Daoy (cell line): ENCODE measurements at regions not wholly inside any gene's neighbourhood (a gene's known extent, or its start where the extent isn't known, plus 50 kb on each side); places are given as distances from the start of the nearest gene placed in this dataset.

ENCODE experiments used
- DNase-seq: peaks from one replicate; pipeline ENCODE4 v3.0.0-alpha.2; 2015; ENCODE audit warnings: low read depth

DNA sequence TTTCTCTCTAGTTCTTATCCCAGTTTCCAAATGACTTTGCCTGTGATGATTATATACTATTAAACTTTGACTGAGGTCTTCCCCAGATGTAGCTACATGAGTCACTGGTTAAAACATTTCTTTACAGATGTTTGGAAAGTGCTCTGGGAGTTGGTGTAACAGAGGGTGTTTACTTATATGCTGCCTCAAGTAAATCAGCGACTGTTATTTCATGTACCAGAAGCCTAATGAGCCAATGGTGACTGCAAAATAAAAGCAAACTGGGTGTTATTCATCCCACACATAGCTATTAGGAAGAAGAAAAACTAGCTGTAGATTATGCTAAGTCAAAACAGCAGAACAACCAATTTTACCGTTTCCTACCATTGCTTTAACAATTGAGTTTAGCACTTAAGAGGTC is 929.7 kb upstream of the SEMA6A start:
- DNase-seq: no peak

DNA sequence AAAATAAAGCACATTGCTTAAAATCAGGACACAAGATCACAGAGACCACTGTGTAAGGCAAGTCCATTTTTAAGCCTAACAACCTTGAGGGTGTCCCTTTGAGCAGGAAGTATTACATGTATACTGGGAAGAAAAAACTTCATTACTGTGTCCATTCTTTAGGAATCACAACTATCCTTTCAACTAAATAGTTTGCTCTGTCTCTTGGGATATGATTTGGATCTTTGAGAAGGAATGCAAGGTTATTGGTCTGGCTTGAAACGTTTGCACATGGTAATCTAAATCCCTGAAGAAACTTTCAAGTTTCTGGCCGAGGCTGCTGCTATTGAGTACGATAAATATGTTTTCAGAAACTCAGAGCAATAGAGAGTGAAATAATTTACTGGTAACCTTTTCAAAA is 923.0 kb upstream of the SEMA6A start:
- DNase-seq: no peak

DNA sequence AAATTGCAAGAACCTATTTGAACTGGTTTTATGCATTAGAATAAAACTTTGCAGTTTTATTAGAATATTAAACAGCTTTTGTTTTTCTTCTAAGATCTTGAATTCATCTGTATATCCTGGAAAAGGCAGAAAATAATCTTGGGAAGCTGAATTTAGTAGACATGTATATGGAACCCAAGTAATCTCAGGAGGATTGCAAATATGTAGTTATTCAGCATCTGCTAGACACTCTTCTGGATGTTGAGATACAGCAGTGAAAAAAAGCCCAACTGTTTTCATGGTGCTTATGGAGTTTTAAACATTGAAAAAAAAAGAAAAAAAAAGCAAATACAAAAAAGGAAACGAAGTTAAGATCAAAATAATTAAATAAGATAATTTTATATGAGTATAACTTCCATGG is 922.2 kb upstream of the SEMA6A start:
- DNase-seq: no peak

DNA sequence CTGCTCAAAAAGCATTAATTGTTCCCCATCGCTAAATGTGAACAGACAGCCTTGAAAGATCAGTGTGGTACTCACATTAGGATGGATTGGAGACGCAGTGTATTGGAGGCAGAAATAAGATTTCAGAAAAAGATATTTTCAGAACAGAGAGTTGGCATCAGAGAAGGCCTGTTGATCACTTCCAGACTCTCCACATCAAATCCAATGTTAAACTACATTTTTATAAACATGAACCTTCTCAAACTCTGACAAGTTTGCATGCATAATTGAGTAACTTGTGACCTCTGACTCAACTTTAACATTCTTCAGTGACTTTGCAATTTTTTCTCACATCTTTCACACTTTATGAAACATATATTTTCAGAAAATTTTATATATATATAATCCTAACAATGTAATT is 919.6 kb upstream of the SEMA6A start:
- DNase-seq: no peak

DNA sequence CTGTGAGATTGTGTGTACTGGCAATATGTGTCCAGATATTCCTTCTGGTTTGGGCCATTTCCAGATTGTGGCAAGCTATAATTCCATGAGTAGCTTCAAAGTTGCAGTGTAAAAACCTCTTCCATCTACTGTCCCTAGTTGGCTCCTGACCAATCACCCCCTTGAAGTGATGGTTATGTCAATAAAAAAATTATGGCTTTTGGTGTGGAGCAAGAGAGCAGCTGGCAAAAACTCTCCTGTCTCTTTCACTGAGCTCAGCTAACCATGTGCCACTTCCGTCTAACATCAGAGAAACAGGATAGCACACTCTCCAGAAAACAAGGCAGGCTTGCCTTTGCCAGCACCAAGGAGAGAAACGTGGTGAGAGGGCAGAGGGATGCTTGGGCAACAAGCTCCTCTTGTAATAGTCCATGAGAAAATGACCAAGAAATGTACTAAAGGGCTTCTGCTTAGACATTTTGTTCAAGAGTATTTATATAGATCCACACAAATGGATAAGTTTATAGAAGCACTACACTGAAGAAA is 914.4 kb upstream of the SEMA6A start:
- DNase-seq: no peak

DNA sequence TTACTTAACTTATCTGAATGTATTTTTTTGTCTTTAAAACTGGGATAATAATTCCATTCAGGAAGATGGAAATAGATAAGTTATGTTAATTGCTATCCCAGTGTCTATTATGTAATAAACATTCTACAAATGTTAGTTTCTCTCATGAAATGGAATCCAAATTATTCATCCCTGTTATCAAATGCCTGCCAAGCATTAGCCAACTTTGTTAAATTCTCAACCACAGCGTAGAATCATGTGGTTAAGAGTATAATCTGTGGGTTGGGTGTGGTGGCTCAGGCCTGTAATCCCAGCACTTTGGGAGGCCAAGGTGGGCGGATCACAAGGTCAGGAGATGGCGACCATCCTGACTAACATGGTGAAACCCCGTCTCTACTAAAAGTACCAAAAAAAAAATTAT is 912.9 kb upstream of the SEMA6A start:
- DNase-seq: no peak

DNA sequence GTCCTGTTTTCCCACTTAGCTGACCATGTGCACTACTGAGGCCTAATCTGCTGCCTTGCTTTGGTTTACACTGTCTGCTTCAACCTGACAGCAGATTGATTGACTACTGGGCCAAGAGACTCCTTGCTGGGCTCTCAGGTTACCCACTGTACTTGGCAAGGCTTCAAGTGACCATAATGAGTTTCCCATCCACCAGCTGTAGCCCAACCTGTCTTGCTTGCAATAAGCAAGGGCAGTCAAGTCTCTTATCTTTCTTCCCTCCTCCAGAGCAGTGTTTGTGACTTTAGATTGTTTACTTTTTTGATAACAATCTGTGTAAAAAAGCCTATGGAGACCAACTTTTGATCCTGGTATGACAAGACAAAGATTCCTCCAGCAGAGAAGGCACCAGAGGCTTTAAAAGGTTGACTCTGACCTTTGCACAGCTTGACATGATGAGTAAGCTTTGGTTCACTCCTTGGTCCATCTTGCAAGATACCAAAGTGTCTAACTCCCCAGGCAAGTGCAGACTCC is 912.3 kb upstream of the SEMA6A start:
- DNase-seq: no peak

DNA sequence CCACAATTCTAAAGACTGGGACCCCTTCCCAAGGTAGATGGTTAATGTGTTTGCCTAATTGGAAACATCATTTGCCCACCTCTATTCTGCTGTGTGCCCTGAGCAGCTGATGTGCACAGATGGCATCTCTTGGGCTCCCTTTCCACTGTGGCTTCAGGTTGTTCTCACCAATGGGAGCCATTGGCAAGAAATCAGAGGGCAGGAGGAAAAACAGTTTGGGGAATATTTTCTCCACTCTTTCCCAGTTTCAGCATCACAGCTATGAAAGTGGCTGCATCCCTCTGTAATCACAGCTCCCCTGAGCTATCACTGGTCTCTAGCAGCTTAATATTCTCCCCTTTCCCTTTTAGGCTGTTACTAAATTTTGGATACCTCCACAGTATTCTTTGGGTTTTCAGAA is 911.6 kb upstream of the SEMA6A start:
- no peak for DNase-seq

DNA sequence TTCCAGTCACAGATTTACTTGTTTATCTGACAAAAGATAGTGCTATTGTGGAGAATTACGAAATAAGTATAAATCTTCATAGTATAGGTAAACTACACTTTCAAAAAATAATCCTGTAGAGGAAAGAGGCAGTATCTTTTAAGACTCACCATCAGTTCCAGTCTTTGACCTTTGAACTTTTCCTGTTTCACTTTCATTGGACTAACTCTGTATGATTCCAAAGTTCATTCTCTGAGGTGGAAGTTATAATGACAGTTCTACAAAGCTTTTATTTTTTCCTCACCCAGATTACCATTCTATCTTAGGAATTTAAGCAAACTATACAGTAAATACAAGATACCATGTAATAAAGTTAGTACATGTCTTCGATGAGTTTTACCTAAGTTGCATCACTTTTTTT is 901.3 kb upstream of the SEMA6A start:
- no peak for DNase-seq

DNA sequence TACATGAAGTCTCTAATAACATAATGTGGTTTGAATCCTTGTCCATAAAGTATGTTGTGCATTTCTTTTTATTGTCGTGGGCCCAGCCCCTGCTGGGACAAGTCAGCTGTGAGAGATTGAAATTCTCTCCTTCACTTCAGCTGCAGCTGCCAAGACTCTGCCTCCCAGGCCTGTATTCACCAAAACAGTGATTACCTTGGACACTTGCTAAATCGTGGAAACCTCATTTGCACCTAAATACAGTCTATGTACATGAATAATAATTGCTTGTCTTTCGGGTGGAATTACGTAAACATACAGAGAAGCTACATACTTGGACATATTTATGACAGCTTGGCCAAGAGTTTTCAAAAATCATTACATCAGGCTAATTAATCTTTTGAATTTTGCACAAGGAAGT is 898.5 kb upstream of the SEMA6A start:
- DNase-seq: no peak

DNA sequence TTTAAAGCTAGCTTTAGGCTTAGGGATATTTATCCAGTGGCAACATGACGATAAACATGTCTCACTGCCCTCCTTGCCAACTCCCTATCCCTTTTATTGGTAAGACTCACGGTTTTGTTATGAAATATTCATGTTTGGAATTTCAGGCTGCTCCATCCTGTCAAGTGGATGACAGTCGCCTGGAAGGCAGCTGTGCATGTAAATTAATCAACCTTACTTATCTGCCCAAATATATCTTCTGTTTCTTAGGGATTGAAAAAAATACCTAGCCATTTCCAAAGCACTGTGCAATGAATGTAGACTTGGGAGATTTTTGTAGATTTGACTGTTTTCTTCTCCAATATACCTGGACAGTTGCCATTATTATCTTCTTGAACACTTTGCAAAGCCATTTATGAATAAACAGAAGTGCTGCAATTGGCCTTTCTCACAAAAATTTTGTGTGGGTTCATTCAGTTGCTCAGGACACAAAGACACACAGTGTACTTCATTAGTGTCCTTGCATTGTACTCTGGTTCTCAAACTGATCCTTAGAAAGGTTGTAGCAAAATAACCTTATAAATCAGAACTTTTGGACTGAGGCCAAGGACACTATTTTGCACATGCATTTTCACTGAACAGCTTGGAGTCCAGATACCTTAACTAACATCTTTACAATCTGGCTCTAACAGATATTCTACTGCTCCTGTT is 889.4 kb upstream of the SEMA6A start:
- no peak for DNase-seq

DNA sequence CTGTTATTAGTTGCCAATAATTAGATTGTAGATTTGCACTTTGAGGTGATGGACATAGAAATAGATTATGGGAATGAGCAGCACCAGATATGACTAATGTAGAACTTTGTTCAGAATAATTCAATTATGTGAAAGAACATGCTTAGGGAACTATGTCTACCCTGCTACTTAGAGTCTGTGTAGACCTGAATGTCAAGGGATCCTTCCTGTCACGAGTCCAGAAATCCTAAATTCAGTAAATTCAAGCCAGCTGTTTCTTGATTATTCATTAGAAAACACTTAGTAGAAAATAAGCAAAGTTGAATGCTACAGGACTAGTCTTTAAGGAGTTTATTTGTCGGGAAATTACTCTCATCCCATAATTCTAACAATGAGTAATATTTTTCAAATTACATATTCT is 887.3 kb upstream of the SEMA6A start:
- no peak for DNase-seq

DNA sequence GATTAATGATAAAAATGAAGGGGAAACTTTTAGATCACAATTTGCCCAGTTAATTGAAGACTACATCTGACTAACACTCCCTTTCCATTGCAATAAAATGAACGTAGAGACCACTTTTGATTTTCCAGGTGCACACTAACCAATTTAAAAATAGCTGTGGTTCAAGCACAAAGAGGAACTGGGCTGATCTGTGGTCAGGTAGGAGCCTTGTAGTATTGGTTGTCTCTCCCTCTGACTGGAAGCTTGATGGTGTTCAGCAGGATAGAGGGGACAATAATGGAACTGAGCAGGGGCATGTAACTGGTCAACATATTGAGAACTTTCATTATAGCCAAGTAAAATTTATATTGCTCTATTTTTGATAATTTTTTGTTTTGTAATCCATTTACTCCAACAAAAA is 886.8 kb upstream of the SEMA6A start:
- DNase-seq: no peak

DNA sequence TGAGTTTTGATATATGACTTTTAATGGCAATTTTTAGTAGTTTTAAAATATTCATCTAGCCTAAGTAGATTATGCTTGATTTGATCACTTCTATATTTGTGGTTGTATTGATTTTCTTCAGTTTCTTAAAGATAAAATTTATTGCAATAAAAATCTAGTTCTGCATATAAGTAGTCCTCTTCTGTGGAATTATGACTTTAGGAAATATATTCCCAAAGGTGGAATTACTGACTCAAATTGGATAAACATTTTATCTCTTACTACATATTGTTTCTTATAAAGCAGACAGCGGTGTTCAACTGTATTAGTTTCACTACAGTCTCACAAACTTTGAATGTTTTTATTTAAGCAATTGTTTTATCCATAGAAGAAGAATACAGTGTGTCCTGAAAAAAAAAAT is 883.0 kb upstream of the SEMA6A start:
- DNase-seq: no peak

DNA sequence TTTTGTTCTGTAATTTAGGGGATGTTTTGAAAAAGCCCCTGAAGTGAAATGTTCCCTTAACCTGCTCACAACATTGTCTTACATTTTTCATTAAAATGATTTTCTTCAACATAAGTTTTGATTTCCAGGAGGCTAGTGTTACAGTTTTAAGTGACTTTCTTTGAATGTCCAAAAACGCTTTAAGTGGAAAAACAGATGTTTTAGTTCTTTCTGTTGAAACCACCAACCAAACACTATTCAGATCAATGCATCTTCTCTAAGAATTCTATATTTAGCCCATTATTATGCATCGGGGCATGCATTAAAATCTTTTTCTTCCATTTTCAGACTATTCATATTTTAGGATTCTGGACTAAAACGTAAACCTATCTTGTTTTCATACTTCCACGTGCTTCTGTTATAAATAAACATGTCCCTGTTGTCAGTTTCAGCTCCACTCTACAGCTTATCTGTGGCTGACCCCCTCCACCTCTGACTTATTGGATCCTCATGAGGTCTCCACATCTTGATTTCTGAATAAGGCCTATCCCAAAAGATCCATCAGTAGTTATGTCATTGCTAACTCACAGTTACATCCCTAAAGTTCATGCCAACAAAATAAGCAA is 882.3 kb upstream of the SEMA6A start:
- DNase-seq: no peak

DNA sequence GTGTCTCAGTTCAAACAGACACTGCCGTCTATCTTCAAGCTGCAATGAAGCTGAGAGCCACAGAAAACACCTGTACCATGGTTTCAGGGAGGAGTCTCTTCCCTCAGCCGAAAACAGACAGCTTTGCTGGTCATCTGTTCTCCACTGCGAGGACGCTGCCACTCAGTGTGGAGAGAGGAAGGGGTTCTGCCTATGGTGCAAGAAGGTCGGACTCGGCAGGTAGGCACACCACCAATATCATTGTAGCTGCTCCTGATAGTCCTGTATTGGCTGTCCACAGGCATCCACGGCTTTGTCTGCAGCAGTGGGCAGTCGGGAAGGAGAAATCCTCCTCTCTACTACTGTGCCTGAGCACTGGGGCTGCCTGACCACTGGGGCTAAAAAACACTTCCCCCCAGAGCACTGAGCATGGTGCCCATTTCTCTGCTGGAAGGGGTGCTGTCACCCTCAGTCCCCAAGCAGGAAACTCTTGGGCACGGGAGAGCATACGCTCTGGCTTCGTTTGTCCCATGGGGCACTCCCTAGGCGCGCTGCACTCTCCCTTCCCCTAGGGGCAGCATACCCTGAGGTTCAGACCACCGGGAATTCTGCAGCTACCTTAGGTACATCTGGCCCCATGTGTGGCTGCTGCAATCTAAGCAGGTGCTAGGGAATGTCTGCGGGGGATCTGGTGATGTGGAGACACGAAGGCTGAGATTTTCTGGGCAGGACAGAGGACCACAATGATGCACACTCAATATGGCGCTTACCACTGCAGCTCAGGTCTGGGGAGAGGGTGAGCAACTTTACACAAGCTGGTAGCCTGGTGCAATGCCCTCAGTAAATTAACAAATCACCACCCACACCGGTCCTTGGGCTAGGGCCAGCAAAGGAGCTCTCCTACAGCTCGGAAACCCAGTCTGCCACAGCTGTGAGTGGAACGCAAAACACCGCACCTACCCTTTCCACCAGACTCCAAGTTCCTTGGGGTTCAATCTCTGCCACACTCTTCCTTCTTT is 880.9 kb upstream of the SEMA6A start:
- DNase-seq: no peak

DNA sequence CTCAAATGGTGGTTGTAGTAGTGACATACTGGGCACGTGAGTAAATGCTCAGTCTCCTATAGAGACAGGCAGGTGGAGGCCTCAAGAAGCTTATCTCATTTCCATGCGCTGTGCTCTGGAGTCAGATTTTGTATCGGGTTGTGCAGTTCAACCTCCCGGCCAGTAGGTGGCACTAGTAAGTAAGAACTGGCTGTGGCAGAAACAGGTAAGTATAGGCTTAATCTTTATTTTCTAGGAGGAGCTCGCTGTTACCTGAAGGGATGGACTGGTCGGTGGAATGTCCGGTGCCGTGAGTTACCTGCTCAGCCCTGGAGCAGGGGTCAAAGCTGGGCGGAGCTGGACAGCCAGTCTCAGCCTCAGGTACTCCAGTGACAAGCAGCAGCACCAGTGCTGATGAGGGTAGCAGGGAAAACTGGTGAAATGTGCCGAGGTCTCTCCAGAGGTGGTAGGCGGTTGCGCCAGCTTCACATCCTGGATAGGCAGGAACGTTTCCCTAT is 880.1 kb upstream of the SEMA6A start:
- DNase-seq: peak; percentile 3

DNA sequence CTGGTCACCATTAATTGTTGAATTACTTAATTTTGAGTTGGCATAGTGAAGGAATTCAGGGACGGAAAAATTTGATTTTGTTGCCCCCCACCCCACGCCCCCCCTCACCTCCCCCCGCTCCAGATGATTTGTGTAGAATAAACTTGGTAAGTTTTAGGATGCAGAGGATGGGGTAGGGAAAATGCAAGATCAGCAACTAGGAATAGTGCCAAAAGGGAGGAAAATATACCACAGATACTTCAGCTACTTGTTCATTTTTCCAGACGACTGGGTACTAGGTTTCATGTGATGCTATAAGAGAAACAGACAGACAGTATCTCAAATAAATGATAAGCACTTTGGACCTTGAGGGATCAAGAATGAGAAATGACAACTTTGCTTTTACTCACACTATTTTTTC is 862.2 kb upstream of the SEMA6A start:
- no peak for DNase-seq

DNA sequence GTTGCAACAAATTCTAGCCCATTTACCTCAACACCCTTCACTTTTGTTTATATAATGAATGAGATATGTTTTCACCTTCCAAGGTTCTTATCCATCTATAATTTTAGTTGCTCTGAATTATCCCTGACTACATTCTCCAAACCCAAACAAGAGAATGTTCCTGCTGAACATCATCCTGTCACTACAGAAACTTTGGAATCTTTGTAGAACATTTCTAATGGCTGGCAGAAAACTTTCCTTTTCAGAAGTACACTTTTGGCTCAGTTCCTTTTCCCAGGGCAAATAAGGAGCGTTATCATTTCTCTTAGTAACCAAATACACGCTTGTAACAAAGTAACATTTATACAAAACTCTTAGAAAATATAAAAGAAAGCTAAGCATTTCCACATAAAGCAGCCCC is 860.6 kb upstream of the SEMA6A start:
- DNase-seq: no peak

DNA sequence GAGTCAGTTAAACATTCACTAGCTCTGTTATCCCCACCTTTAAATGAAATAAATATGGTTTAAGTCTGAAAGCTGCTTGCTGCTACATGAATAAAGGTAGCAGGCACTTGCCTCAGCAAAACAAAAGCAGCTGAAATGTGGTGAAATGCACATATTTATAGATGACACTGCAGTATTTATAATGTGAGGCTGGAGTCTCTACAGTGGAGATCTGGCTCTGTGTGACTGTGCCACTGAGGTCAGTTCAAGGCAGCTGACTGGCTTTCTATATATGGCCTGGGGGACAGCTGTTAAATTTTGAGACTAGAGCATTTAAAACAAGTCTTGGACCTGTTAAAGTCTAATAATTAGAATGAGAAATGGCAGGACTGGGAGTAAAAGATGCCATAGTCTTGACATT is 859.6 kb upstream of the SEMA6A start:
- no peak for DNase-seq

DNA sequence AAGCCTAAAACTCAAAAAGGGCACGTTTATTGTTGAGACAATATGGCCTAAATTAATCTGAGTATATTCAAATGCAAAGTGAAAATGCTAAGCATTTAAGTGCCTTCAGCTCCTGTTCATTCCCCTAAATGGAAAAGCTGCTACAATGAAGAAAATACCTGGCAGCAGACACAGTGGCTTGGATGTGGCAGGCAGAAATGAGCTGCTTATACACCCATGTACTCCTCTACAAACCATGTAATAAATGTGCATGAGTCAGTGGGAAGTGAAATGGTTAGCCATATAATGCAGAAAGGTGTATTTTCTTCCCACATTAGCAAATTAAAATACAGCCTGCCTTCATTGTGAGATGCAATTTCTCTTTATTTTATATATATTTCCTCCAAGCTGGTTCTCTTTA is 859.2 kb upstream of the SEMA6A start:
- DNase-seq: no peak

DNA sequence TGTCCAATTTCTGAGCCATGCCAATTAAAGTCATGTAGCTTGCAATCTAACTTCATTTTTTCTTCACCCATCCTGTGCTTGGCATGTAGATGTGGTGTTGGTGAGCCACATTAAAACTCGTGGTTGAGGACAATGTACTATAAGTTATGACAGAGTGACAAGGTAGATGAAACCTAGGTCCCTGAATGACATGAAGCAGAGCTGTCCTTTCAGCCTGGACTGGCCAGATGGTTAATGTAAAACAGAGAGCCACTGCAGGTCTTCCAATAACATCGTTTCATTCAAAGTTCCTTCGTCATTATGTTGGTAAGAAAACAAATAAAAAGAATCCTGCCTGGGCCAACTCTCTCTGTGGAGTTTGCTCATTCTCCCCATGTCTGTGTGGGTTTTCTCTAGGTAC is 856.5 kb upstream of the SEMA6A start:
- no peak for DNase-seq
